IPS-18a (cell line): ENCODE measurements at regions not wholly inside any gene's neighbourhood (a gene's known extent, or its start where the extent isn't known, plus 50 kb on each side); places are given as distances from the start of the nearest gene placed in this dataset.

Experiments
- H3K27ac ChIP-seq: one replicate; pipeline ENCODE4 v1.5.1; 2013; ENCODE audit warnings: low read length
- H3K27me3 ChIP-seq: one replicate; pipeline ENCODE4 v1.6.1; 2013; ENCODE audit warnings: mild to moderate bottlenecking, low read length; ENCODE audit not compliant: control insufficient read depth, insufficient read depth
- H3K36me3 ChIP-seq: one replicate; pipeline ENCODE4 v1.6.1; 2013; ENCODE audit warnings: low read depth, low read length; ENCODE audit not compliant: control insufficient read depth
- H3K4me1 ChIP-seq: one replicate; pipeline ENCODE4 v1.6.1; 2013; ENCODE audit warnings: low read depth, low read length; ENCODE audit not compliant: control insufficient read depth
- H3K4me3 ChIP-seq: one replicate; pipeline ENCODE4 v1.5.1; 2013; ENCODE audit warnings: low read length
- H3K9ac ChIP-seq: one replicate; pipeline ENCODE4 v1.6.1; 2013; ENCODE audit warnings: mild to moderate bottlenecking, low read length, moderate library complexity
- H3K9me3 ChIP-seq: one replicate; pipeline ENCODE4 v1.6.1; 2013; ENCODE audit warnings: low read depth, low read length; ENCODE audit not compliant: control insufficient read depth

DNA sequence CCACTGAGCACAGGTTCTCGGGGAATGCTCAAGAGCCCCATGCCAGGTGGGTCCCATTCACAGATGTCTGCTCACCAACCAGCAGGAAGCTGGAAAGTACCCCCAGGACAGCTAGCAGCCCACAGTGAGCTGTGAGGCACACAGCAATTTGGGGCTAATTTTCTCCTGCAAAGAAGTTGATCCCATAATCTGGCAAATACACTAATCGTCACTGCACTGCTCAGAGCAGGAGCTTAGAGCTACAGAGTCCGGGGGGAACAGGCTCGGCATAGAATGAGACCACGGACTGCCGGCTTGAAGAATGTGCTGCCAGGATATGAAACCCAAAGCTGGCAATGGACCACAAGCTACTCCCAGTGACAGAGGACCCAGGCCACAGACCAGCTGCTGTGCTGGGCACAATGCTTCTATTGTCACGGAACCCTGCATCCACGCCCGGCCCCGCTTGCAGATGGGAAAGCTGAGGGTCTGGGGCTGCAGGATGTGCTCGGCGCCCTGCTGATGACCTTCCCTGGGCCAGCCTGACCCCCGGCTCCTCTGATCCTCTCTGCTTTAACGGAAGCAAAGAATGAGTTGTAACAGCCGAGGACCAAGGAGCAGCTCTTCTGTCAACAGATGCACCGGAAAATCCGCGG lies 239.7 kb downstream of the CTTN start:
- H3K4me3 ChIP-seq = no peak overlapping the region
- H3K9ac ChIP-seq = no peak overlapping the region
- peaks cover 19% of the 10 kb centered on the region for H3K4me1 ChIP-seq
- no peaks in the 10 kb centered on the region for H3K27me3 ChIP-seq
- H3K9me3 ChIP-seq = no peaks in the 10 kb centered on the region
- H3K36me3 ChIP-seq = no peaks in the 10 kb centered on the region
- no peak overlapping the region for H3K27ac ChIP-seq

DNA sequence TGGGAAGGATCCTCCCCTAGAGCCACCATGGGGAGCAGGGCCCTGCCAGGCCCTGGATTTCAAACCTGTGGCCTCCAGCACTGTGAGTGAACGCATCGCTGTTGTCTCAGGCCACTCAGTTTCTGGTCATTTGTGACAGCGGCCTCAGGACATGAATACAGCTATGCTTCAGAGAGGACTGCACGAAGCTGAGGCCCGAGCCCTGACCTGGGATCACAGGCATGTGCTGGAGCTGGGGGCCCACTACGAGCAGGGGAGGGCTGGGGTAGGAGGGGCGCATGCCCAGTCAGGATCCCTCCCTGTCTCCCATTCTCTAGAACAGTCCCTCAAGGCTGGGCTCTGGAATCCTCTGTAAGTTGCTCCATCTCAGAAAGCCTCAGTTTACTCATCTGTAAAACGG lies 242.1 kb downstream of the CTTN start:
- Histone ChIP-seq H3K9ac (no peak overlapping the region), H3K27ac (no peak overlapping the region), H3K36me3 (no peaks in the 10 kb centered on the region), H3K27me3 (no peaks in the 10 kb centered on the region), H3K4me3 (no peak overlapping the region), H3K9me3 (no peaks in the 10 kb centered on the region), H3K4me1 (peaks cover 34% of the 10 kb centered on the region)

DNA sequence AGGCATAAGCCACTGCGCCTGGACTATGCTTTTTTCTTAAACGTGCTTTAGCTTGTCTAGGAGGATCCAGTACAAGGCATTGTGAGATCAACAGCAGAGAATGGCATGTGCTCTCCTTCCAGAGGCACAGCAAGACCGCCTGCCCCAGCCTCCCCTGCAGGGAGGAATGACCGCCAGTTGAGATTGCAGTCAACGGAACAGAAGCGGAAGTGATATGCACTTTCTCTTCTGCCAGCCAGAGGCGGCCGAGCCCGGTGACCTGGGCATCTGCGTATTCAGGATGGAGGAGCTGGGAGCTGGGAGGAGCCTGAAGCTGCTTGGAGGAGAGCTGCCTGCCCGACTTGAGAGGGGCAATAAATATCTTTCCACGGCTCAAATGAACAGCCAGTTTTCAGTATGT lies 243.0 kb downstream of the CTTN start:
- H3K9me3 ChIP-seq = no peaks in the 10 kb centered on the region
- no peaks in the 10 kb centered on the region for H3K27me3 ChIP-seq
- peaks cover 40% of the 10 kb centered on the region for H3K4me1 ChIP-seq
- H3K4me3 ChIP-seq = no peak overlapping the region
- no peaks in the 10 kb centered on the region for H3K36me3 ChIP-seq
- H3K9ac ChIP-seq = no peak overlapping the region
- H3K27ac ChIP-seq = no peak overlapping the region

DNA sequence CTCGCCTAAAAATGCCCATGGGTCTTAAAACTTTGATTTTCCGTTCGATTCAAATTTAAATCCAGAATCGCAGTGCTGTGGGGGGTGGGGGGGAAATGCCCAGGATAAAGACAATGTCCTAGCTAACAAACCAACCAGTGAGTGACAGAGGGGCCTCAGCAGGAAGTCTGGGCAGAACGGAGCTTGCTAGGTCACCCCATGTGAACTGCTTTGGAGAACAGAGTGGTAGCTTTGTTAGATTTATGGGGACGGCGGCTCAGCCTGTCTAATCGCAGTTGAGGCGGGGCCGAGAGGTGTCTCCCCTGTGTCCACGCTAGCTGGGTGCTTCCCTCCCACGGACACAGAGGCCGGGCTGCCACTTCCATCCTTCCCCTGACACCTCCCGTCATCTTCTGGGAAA lies 243.9 kb downstream of the CTTN start:
- H3K36me3 ChIP-seq = no peaks in the 10 kb centered on the region
- H3K27me3 ChIP-seq = no peaks in the 10 kb centered on the region
- H3K4me3 ChIP-seq = no peak overlapping the region
- H3K9ac ChIP-seq = no peak overlapping the region
- H3K4me1 ChIP-seq = peaks cover 42% of the 10 kb centered on the region
- H3K9me3 ChIP-seq = no peaks in the 10 kb centered on the region
- no peak overlapping the region for H3K27ac ChIP-seq

DNA sequence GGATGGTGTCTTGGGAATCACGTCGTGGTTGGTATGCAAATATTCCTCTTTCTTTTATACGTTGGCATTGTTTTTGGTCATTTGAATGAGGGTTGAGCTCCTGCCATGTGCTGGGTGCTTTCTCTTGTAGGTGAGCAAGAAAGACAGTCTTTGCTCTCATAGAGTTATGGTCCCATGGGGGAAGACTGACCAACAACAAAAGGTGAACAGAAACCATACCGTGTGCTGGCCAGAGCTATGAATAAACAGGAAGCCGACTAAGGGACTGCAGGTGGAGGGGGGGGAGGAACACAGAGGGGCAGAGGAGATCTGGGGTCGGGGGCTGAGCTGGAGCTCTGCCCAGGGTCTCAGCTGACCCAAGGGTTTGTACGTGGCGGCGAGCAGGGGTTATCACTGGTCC lies 245.3 kb downstream of the CTTN start:
- Histone ChIP-seq H3K27ac (no peak overlapping the region), H3K36me3 (no peaks in the 10 kb centered on the region), H3K4me3 (peak overlapping the region; percentile 18), H3K4me1 (peaks cover 47% of the 10 kb centered on the region), H3K9me3 (no peaks in the 10 kb centered on the region), H3K9ac (no peak overlapping the region), H3K27me3 (no peaks in the 10 kb centered on the region)

DNA sequence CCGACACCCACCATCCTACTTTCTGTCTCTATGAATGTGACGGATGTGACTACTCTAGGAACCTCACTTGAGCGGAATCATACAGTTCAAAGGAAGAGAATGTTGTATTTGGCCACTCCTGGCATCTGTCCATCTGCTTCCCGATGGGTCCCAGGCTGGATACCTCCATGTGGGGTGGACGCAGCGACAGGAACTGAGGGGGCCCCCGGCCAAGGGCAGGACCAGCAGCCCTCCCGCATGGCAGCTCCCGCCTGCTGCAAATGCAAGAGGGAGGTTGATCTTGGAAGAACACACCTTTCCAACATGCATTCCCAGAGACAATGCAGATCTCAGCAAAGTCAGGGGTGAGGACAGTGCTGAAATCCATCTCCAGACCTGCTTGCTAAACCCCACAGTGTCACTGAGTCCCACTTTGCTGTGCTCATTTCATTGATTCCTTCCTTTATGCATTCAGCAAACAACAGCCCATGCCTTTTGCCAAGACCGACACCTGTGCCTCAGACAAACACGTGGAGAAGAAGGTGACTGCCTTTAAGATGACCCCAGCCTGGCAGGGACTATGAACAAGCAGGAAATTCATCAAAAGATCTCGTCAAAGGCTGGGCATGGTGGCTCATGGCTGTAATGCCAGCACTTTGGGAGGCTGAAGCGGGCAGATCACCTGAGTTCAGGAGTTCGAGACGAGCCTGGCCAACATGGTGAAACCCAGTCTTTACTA lies 246.2 kb downstream of the CTTN start:
- H3K27ac ChIP-seq = no peak overlapping the region
- no peaks in the 10 kb centered on the region for H3K36me3 ChIP-seq
- no peaks in the 10 kb centered on the region for H3K9me3 ChIP-seq
- H3K4me1 ChIP-seq = peaks cover 48% of the 10 kb centered on the region
- H3K9ac ChIP-seq = no peak overlapping the region
- no peaks in the 10 kb centered on the region for H3K27me3 ChIP-seq
- H3K4me3 ChIP-seq = no peak overlapping the region

DNA sequence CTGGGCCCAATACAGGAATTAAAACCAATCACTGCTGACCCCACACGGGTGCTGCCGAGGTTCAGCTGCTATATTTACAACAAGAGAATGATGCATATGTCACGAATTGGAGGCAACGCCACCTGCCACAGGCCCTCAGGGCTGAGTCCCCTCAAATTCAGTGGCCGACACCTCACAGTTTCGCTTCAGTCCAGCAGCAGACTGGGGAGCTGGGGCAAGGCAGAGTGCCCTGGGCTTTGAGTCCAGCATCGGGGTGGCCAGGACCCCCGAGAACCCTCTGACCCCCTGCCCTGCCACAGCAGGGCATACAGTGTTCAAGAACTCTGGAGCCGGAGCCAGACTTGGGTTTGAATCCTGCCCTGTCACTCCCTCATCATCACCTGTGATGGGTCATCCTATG lies 247.2 kb downstream of the CTTN start:
- Histone ChIP-seq H3K9ac (no peak overlapping the region), H3K27ac (no peak overlapping the region), H3K9me3 (no peaks in the 10 kb centered on the region)

DNA sequence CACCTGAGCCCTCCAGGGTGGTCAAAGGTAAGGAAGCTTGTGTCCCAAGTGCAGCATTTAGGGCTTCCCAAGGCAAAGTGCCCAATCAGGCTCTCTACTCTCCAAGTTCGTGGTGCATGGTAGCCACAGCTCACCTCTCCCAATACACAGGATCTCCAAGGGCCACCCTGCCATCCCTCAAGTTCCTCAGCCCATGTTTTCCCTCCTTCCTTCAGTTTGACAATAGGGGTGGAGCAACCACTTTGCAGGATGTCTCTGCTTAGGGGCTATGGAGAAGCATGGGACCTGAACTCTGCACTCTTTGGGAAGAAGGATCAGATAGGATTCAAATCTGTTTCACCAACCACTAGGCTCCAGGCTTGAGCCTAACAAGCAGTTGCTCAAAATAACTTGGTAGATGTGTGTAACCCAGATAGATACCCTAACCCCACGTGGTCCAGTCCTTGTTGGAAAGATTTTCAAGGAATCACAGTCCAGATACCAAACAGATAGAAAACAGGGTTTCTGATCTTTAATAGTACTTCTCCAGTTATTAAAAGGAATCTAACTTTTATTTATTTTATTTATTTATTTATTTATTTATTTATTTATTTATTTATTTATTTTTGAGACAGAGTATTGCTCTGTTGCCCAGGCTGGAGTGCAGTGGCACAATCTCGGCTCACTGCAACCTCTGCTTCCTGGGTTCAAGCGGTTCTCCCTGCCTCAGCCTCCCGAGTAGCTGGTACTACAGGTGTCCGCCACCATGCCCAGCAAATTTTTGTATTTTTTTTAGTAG lies 248.1 kb downstream of the CTTN start:
- H3K27me3 ChIP-seq = no peaks in the 10 kb centered on the region
- H3K4me1 ChIP-seq = peaks cover 44% of the 10 kb centered on the region
- H3K9me3 ChIP-seq = no peaks in the 10 kb centered on the region
- H3K36me3 ChIP-seq = no peaks in the 10 kb centered on the region
- no peak overlapping the region for H3K4me3 ChIP-seq
- no peak overlapping the region for H3K27ac ChIP-seq
- H3K9ac ChIP-seq = no peak overlapping the region

More for the DNA sequence above, 247.2 kb downstream of the CTTN start:
- no peaks in the 10 kb centered on the region for H3K27me3 ChIP-seq
- peaks cover 48% of the 10 kb centered on the region for H3K4me1 ChIP-seq
- H3K36me3 ChIP-seq = no peaks in the 10 kb centered on the region
- H3K4me3 ChIP-seq = no peak overlapping the region

DNA sequence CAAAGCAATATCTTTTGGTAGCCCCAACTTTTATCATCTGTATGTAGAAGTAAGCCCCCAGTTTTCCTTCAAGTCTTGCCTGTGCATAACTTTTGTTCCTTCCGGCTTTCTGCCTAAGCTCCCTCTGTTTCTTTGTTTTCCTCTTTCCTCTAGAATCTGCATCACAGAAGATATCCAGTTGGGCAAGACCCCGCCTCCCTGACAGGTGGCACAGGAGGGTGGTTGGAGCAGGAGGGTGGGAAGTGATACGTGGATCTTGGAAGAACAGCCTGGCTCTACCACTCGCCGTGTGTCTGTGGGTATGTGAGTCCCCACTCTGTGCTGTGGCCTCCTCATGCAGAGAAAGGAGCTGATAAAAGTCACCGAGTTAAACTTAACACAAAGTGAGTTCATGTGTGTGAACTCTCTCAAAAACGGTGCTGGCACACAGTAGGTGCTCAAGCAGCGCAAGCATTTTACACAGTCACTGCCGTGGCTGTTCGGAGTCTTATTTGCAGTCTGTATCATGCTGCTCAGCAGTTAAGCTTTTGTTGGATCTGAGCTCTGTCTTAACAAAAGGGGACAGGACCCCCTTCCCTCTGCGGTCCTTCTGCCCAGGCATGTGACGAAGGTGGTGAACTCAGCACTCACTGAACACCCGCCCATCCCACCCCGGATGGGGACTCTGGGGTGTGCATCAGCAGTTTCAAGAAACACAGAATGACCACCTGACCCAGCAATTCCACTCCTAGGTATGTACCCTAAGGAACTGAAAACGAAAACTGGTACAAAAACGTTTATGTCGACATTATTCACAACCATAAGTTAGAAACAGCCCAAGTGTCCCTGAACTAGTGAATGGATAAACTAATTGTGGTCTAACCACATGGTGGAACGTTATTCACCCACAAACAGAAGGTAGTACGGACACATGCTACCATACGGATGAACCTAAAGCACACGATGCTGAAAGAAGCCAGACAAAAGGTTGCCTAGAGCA lies 249.1 kb downstream of the CTTN start:
- H3K9me3 ChIP-seq = no peaks in the 10 kb centered on the region
- no peaks in the 10 kb centered on the region for H3K27me3 ChIP-seq
- no peak overlapping the region for H3K4me3 ChIP-seq
- H3K9ac ChIP-seq = no peak overlapping the region
- H3K27ac ChIP-seq = peak overlapping the region; percentile 14
- no peaks in the 10 kb centered on the region for H3K36me3 ChIP-seq
- H3K4me1 ChIP-seq = peaks cover 34% of the 10 kb centered on the region

DNA sequence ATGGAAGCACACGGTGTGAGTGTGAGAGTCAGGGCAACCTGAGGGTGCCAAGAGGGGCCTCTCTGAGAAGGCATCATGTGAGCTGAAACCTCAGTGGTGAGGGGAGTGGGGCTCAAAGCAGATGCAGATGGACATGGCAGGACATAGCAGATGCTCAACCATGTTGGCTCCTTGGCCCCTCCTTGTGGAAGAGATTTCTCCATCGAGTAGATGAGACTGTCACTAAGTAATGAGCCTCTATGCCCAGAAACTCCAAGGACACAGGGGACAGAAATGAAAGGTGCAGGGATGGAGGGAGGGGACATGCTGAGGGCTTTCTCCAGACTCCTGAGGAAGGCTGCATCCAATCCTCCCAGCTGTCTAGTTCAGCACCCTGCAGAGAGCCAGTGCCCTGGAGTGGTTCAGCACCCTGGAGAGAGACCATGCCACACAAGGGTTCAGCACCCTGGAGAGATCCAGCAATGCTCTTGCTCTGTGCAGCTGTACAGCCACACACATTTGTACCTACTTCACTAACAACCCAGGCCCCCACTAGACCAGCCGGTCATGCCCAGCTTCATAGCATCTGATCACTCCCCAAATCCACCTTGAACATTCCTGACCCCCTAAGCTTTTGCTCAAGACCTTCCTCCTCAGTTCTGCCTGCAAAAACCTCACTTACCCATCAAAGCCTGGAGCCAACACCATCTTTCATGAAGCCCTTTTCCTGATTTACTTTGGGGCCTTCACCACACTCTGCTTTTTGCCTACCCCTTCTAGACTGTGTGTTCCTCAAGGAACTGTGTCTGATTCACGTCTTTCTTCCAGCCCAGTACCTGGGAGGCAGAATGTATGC lies 252.0 kb downstream of the CTTN start:
- Histone ChIP-seq H3K4me3 (no peak overlapping the region), H3K36me3 (no peaks in the 10 kb centered on the region), H3K27ac (no peak overlapping the region), H3K4me1 (peaks cover 24% of the 10 kb centered on the region), H3K9me3 (no peaks in the 10 kb centered on the region), H3K9ac (no peak overlapping the region), H3K27me3 (no peaks in the 10 kb centered on the region)
